HG03135 (cell line): ENCODE measurements at regions not wholly inside any gene's neighbourhood (a gene's known extent, or its start where the extent isn't known, plus 50 kb on each side); places are given as distances from the start of the nearest gene placed in this dataset.
"Not testable (repeated sequence)": the region's sequence is repeated elsewhere in the genome, so short reads cannot be mapped to it uniquely, and the experiment has no call there.

Experiments used
- ATAC-seq: cut with Tn5 transposase; IDR thresholded peaks from one replicate; pipeline ENCODE4 v1.9.1; 2021; ENCODE audit warnings: mild to moderate bottlenecking, moderate library complexity; ENCODE audit not compliant: unreplicated experiment

- not testable (repeated sequence) for ATAC-seq
Observed at GRCh38 chr10:46095943-46096342, 49.9 kb upstream of the MSMB start.

- ATAC-seq: no peak
Observed at GRCh38 chr10:46096446-46096845, 50.4 kb upstream of the MSMB start.

- ATAC-seq: no peak
Observed at GRCh38 chr10:46096909-46097575, 51.0 kb upstream of the MSMB start.

GRCh38 chr10:46097576-46098317 is 51.7 kb upstream of the MSMB start:
- ATAC-seq: no peak

GRCh38 chr10:46098386-46098785 is 52.3 kb upstream of the MSMB start:
- ATAC-seq: no peak

GRCh38 chr10:46098925-46099324 is 52.9 kb upstream of the MSMB start:
- ATAC-seq: not testable (repeated sequence)

GRCh38 chr10:46104071-46104585 is 58.1 kb upstream of the MSMB start:
- no peak for ATAC-seq

- not testable (repeated sequence) for ATAC-seq
Observed at GRCh38 chr10:46105416-46105815, 59.3 kb upstream of the MSMB start.

GRCh38 chr10:46105856-46106409 is 59.9 kb upstream of the MSMB start:
- not testable (repeated sequence) for ATAC-seq

GRCh38 chr10:46106410-46107255 is 60.6 kb upstream of the MSMB start:
- ATAC-seq: peak; percentile 91

- not testable (repeated sequence) for ATAC-seq
Observed at GRCh38 chr10:46108158-46108499, 62.1 kb upstream of the MSMB start.

- ATAC-seq: not testable (repeated sequence)
Observed at GRCh38 chr10:46154271-46154670, 108.2 kb upstream of the MSMB start.

GRCh38 chr10:46154683-46155082 is 108.6 kb upstream of the MSMB start:
- ATAC-seq: not testable (repeated sequence)

GRCh38 chr10:46156866-46157265 is 110.8 kb upstream of the MSMB start:
- ATAC-seq: not testable (repeated sequence)

GRCh38 chr10:46169736-46170135 is 117.1 kb upstream of the ANTXRL start:
- ATAC-seq: no peak

- no peak for ATAC-seq
Observed at GRCh38 chr10:46170789-46171188, 116.0 kb upstream of the ANTXRL start.

GRCh38 chr10:46171661-46172060 is 115.1 kb upstream of the ANTXRL start:
- ATAC-seq: no peak

- ATAC-seq: no peak
Observed at GRCh38 chr10:46175296-46175695, 111.5 kb upstream of the ANTXRL start.

- ATAC-seq: no peak
Observed at GRCh38 chr10:46175831-46176230, 111.0 kb upstream of the ANTXRL start.

- not testable (repeated sequence) for ATAC-seq
Observed at GRCh38 chr10:46187431-46187830, 99.4 kb upstream of the ANTXRL start.

- no peak for ATAC-seq
Observed at GRCh38 chr10:46197050-46197449, 89.7 kb upstream of the ANTXRL start.
